GM12878 (cell line): ENCODE measurements at regions not wholly inside any gene's neighbourhood (a gene's known extent, or its start where the extent isn't known, plus 50 kb on each side); places are given as distances from the start of the nearest gene placed in this dataset.

Source experiments
- ATAC-seq: fragments of 200-7000 bp; cut with Tn5 transposase; 3 replicates; pipeline ENCODE4 v1.9.1; 2020; ENCODE audit warnings: mild to moderate bottlenecking, moderate library complexity
- BruUV-seq: library from RNA; stranded (reverse); fragments of 400-500 nt; replicated peaks from 2 replicates; lab custom pipeline; 2021; lab: Mats Ljungman, UMichigan
- CTCF ChIA-PET: fragments of 300-600 bp; sonication (Branson Sonifier 250); formaldehyde crosslinking; extraction: SDS; loops from one replicate; lab custom pipeline; 2021; ENCODE audit warnings: inconsistent platforms; lab: Yijun Ruan, JAX
- POLR2A ChIA-PET: fragments of 350-600 bp; formaldehyde crosslinking; extraction: SDS; loops from one replicate; lab custom pipeline; 2021; ENCODE audit warnings: inconsistent platforms; lab: Charles Lee
- RAD21 ChIA-PET: fragments of 300-600 bp; sonication (Branson Sonifier 250); formaldehyde crosslinking; loops from one replicate; lab custom pipeline; 2023; ENCODE audit warnings: antibody characterized with exemption; ENCODE audit not compliant: unreplicated experiment; lab: Charles Lee
- SMC1A ChIA-PET: fragments of 300-600 bp; sonication (Branson Sonifier 250); formaldehyde crosslinking; loops from one replicate; lab custom pipeline; 2023; ENCODE audit not compliant: unreplicated experiment, uncharacterized antibody; lab: Charles Lee
- DNase-seq: peaks from one replicate; pipeline ENCODE4 v3.0.0-alpha.2; 2011; ENCODE audit warnings: low read depth, low spot score
- FAIRE-seq: peaks from 3 replicates; lab custom pipeline; 2011; peaks lifted over from hg19 to GRCh38; lab: Jason Lieb, UNC
- H2AFZ ChIP-seq: 2 replicates; pipeline ENCODE4 v1.6.0; 2011; ENCODE audit warnings: low read depth, low read length, control low read depth; ENCODE audit not compliant: control insufficient read depth
- H3K27ac ChIP-seq: 2 replicates; pipeline ENCODE4 v1.5.1; 2011; ENCODE audit warnings: control low read depth; ENCODE audit not compliant: control insufficient read depth, insufficient read depth
- H3K27me3 ChIP-seq, 2 experiments: replicated peaks in 1 of 2; 2 replicates each; pipeline versions ENCODE4 v1.6.0 to v1.6.1; 2011; ENCODE audit warnings: low read length in 1 of 2; ENCODE audit not compliant: control insufficient read depth in 2 of 2, insufficient read depth in 2 of 2
- H3K36me3 ChIP-seq, 2 experiments: 2 replicates each; pipeline ENCODE4 v1.5.1; 2011; ENCODE audit warnings: low read length in 1 of 2; ENCODE audit not compliant: control insufficient read depth in 2 of 2, insufficient read depth in 2 of 2
- H3K4me1 ChIP-seq: 2 replicates; pipeline ENCODE4 v1.6.1; 2011; ENCODE audit warnings: mild to moderate bottlenecking, low read length, moderate library complexity, mixed read lengths; ENCODE audit not compliant: control insufficient read depth, insufficient read depth
- H3K4me2 ChIP-seq: 2 replicates; pipeline ENCODE4 v1.6.0; 2011; ENCODE audit warnings: control low read depth; ENCODE audit not compliant: control insufficient read depth, insufficient read depth
- H3K4me3 ChIP-seq: fragments of 200-600 bp; sonication (generic); 2 replicates; pipeline ENCODE4 v1.5.1; 2016
- H3K79me2 ChIP-seq: 2 replicates; pipeline ENCODE4 v1.6.0; 2011; ENCODE audit warnings: low read length; ENCODE audit not compliant: control insufficient read depth, insufficient read depth
- H3K9ac ChIP-seq: 2 replicates; pipeline ENCODE4 v1.8.0; 2011; ENCODE audit warnings: low read length, control low read depth, mixed read lengths; ENCODE audit not compliant: control insufficient read depth, insufficient read depth
- H3K9me3 ChIP-seq: replicated peaks from 3 replicates; pipeline ENCODE4 v1.5.1; 2011; ENCODE audit warnings: mild to moderate bottlenecking, low read length; ENCODE audit not compliant: control insufficient read depth, insufficient read depth
- H4K20me1 ChIP-seq: 2 replicates; pipeline ENCODE4 v1.6.0; 2011; ENCODE audit not compliant: control insufficient read depth, insufficient read depth
- BMI1 ChIP-seq: fragments of 450-650 bp; IDR thresholded peaks from 2 replicates; pipeline ENCODE4 v1.6.1; 2016; ENCODE audit warnings: mild to moderate bottlenecking, moderate library complexity, borderline replicate concordance
- DPF2 ChIP-seq: fragments of 450-650 bp; IDR thresholded peaks from 2 replicates; pipeline ENCODE4 v1.6.1; 2017; ENCODE audit warnings: mild to moderate bottlenecking
- EZH2 ChIP-seq: IDR thresholded peaks from 2 replicates; pipeline ENCODE4 v1.6.1; 2012; ENCODE audit warnings: low read depth, mild to moderate bottlenecking, control low read depth, inconsistent platforms, low read length, borderline replicate concordance; ENCODE audit not compliant: control insufficient read depth
- FOS ChIP-seq: IDR thresholded peaks from 3 replicates; pipeline ENCODE4 v1.6.1; 2011; ENCODE audit warnings: borderline replicate concordance; ENCODE audit not compliant: insufficient read length; ENCODE audit errors: extremely low read depth
- HSF1 ChIP-seq: fragments of 150-350 bp; IDR thresholded peaks from 2 replicates; pipeline ENCODE4 v1.6.1; 2014; ENCODE audit warnings: mild to moderate bottlenecking, low read depth, low read length
- KDM1A ChIP-seq: fragments of 200-600 bp; sonication (generic); IDR thresholded peaks from 2 replicates; pipeline ENCODE4 v1.6.1; 2016; ENCODE audit warnings: borderline replicate concordance
- MLLT1 ChIP-seq: fragments of 450-650 bp; IDR thresholded peaks from 2 replicates; pipeline ENCODE4 v1.6.1; 2016; ENCODE audit warnings: mild to moderate bottlenecking
- PML ChIP-seq: IDR thresholded peaks from 2 replicates; pipeline ENCODE4 v1.6.1; 2012; ENCODE audit warnings: low read length, inconsistent platforms
- POU2F2 ChIP-seq: IDR thresholded peaks from 3 replicates; pipeline ENCODE4 v1.6.1; 2011; ENCODE audit warnings: low read depth, mild to moderate bottlenecking, low read length, borderline replicate concordance
- SMAD1 ChIP-seq: fragments of 450-650 bp; IDR thresholded peaks from 2 replicates; pipeline ENCODE4 v1.6.1; 2018; ENCODE audit warnings: mild to moderate bottlenecking, low read depth; ENCODE audit not compliant: partially characterized antibody
- USF2 ChIP-seq: IDR thresholded peaks from 2 replicates; pipeline ENCODE4 v1.6.1; 2011; ENCODE audit warnings: low read depth, low read length, improper control_type of control experiment, borderline replicate concordance
- ZBED1 ChIP-seq: IDR thresholded peaks from 2 replicates; pipeline ENCODE4 v1.6.1; 2016; ENCODE audit warnings: borderline replicate concordance
- ZBTB11 ChIP-seq: fragments of 450-650 bp; formaldehyde crosslinking; IDR thresholded peaks from 2 replicates; pipeline ENCODE4 v1.5.0; 2022; ENCODE audit warnings: mild to moderate bottlenecking, missing genetic modification characterization
- ZZZ3 ChIP-seq: IDR thresholded peaks from 2 replicates; pipeline ENCODE4 v1.6.1; 2011; ENCODE audit warnings: low read depth; ENCODE audit not compliant: control insufficient read depth, insufficient read length
- whole genome bisulfite sequencing: methylation state at CpG from one replicate; pipeline ENCODE4 v1.1.6; 2016; ENCODE audit warnings: low lambda C conversion rate; ENCODE audit not compliant: insufficient replicate concordance, insufficient coverage; ENCODE audit errors: missing lambda C conversion rate; 5-methylcytosine and 5-hydroxymethylcytosine counted together
- in situ Hi-C: fragments of 300-500 bp; cut with MboI; formaldehyde crosslinking; loops from 9 replicates; pipeline ENCODE4 v1.14.3; 2018; ENCODE audit warnings: mixed read lengths
- intact Hi-C: fragments of 100-400 bp; cut with micrococcal nuclease; formaldehyde crosslinking; loops from one replicate; pipeline ENCODE4 v1.14.2; 2022; ENCODE audit not compliant: unreplicated experiment

- ChIA-PET SMC1A (interaction anchor here (1.2 kb wide), 1 partner anchor 15 kb away, joined by 3 read pairs; no protein-coding TSS in a partner anchor), RAD21 (no interaction called here), POLR2A (no interaction called here), CTCF (no interaction called here)
- no peak for DNase-seq
- in situ Hi-C loops (no loop called here), intact Hi-C loops (no loop called here)
- H3K4me1 ChIP-seq = no peaks in the 10 kb centered on the region
- H2AFZ ChIP-seq = no peak overlapping the region
- no TSS peak for BruUV-seq
- no peak for ATAC-seq
- no peaks in the 10 kb centered on the region for H4K20me1 ChIP-seq
- no peaks in the 10 kb centered on the region for H3K79me2 ChIP-seq
- H3K9ac ChIP-seq = no peak overlapping the region
- no peak for TF ChIP-seq KDM1A
- no peak for TF ChIP-seq MLLT1
- no peak for TF ChIP-seq HSF1
- TF ChIP-seq ZZZ3 = no peak
- TF ChIP-seq USF2 = no peak
- no peak for TF ChIP-seq BMI1
- TF ChIP-seq SMAD1 = no peak
- TF ChIP-seq POU2F2 = no peak
- TF ChIP-seq PML = no peak
- TF ChIP-seq ZBTB11 = no peak
- no peak for TF ChIP-seq FOS
- TF ChIP-seq EZH2 = no peak
- TF ChIP-seq ZBED1 = no peak
- TF ChIP-seq DPF2 = no peak
- H3K27me3 ChIP-seq = no peaks in the 10 kb centered on the region
- H3K9me3 ChIP-seq = no peaks in the 10 kb centered on the region
- H3K4me2 ChIP-seq = no peak overlapping the region
- 0% methylated on average over 3 of the region's 3 CpGs for WGBS
- H3K4me3 ChIP-seq = no peak overlapping the region
- H3K27ac ChIP-seq = no peak overlapping the region
- H3K36me3 ChIP-seq = no peaks in the 10 kb centered on the region
- no peak for FAIRE-seq
Measured at GRCh38 chr21:17368748-17369363, 144.0 kb upstream of the CXADR start.
